ENCODE measurements at regions not wholly inside any gene's neighbourhood (a gene's known extent, or its start where the extent isn't known, plus 50 kb on each side); places are given as distances from the start of the nearest gene placed in this dataset.
"Not testable (repeated sequence)": the region's sequence is repeated elsewhere in the genome, so short reads cannot be mapped to it uniquely, and the experiment has no call there.

GRCh38 chr9:29968831-29969230, 2395.6 kb upstream of the C9orf72 start:
- no peak for DNase-seq

GRCh38 chr9:29969408-29969807, 2396.1 kb upstream of the C9orf72 start:
- no peak for DNase-seq

GRCh38 chr9:29969856-29970647, 2396.8 kb upstream of the C9orf72 start:
- no peak for DNase-seq

GRCh38 chr9:29974197-29974596, 2400.9 kb upstream of the C9orf72 start:
- DNase-seq = no peak

GRCh38 chr9:29976981-29977380, 2403.7 kb upstream of the C9orf72 start:
- no peak for DNase-seq

GRCh38 chr9:29981013-29981412, 2403.4 kb upstream of the ACO1 start:
- DNase-seq = no peak

- DNase-seq = no peak
Observed at GRCh38 chr9:29999645-30000044, 2384.8 kb upstream of the ACO1 start.

GRCh38 chr9:30010691-30011090, 2373.8 kb upstream of the ACO1 start:
- DNase-seq = no peak

- no peak for DNase-seq
Observed at GRCh38 chr9:30012622-30013021, 2371.8 kb upstream of the ACO1 start.

GRCh38 chr9:30015073-30015472, 2369.4 kb upstream of the ACO1 start:
- DNase-seq = no peak

GRCh38 chr9:30020161-30020560, 2364.3 kb upstream of the ACO1 start:
- no peak for DNase-seq

- no peak for DNase-seq
Observed at GRCh38 chr9:30035761-30036160, 2348.7 kb upstream of the ACO1 start.

- DNase-seq = no peak
Observed at GRCh38 chr9:30036558-30036957, 2347.9 kb upstream of the ACO1 start.

GRCh38 chr9:30039712-30040111, 2344.7 kb upstream of the ACO1 start:
- DNase-seq = no peak

GRCh38 chr9:30048396-30048795, 2336.0 kb upstream of the ACO1 start:
- no peak for DNase-seq

- DNase-seq = no peak
Observed at GRCh38 chr9:30058463-30058862, 2326.0 kb upstream of the ACO1 start.

- no peak for DNase-seq
Observed at GRCh38 chr9:30060976-30061375, 2323.5 kb upstream of the ACO1 start.

GRCh38 chr9:30065888-30066287, 2318.6 kb upstream of the ACO1 start:
- no peak for DNase-seq

- DNase-seq = not testable (repeated sequence)
Observed at GRCh38 chr9:30069236-30069635, 2315.2 kb upstream of the ACO1 start.

GRCh38 chr9:30075022-30075421, 2309.4 kb upstream of the ACO1 start:
- no peak for DNase-seq

GRCh38 chr9:30075451-30076199, 2308.8 kb upstream of the ACO1 start:
- no peak for DNase-seq

GRCh38 chr9:30078195-30078594, 2306.2 kb upstream of the ACO1 start:
- no peak for DNase-seq

GRCh38 chr9:30089428-30089827, 2295.0 kb upstream of the ACO1 start:
- DNase-seq = no peak

- no peak for DNase-seq
Observed at GRCh38 chr9:30103647-30104394, 2280.6 kb upstream of the ACO1 start.

Data from CD4-positive, alpha-beta T cell treated with Interleukin-15 for 1 hour (primary cell).